ENCODE measurements at regions not wholly inside any gene's neighbourhood (a gene's known extent, or its start where the extent isn't known, plus 50 kb on each side); places are given as distances from the start of the nearest gene placed in this dataset.

GRCh38 chr12:74980510-74980909, 229.1 kb downstream of the KCNC2 start:
- Histone ChIP-seq H3K27me3 (ENCODE audit: control insufficient read depth, insufficient read depth, low read length) (no peaks in the 10 kb centered on the region), H3K4me3 (ENCODE audit: low read depth, low read length) (no peak overlapping the region), H3K36me3 (ENCODE audit: control insufficient read depth, insufficient read depth, low read length) (no peaks in the 10 kb centered on the region)
- DNase-seq (ENCODE audit: low read depth): no peak
- FAIRE-seq: no peak
- TF ChIP-seq CTCF (IDR thresholded peaks at IDR 0.05; ENCODE audit: insufficient read depth, low read length, severe bottlenecking): no peak

- no peak for FAIRE-seq
- no peaks in the 10 kb centered on the region for H3K27me3 ChIP-seq (ENCODE audit: control insufficient read depth, insufficient read depth, low read length)
- no peak for DNase-seq (ENCODE audit: low read depth)
- TF ChIP-seq CTCF (IDR thresholded peaks at IDR 0.05; ENCODE audit: insufficient read depth, low read length, severe bottlenecking): no peak
- H3K4me3 ChIP-seq (ENCODE audit: low read depth, low read length): no peak overlapping the region
- no peaks in the 10 kb centered on the region for H3K36me3 ChIP-seq (ENCODE audit: control insufficient read depth, insufficient read depth, low read length)
These were observed 228.1 kb downstream of the KCNC2 start for GRCh38 chr12:74981541-74981940.

- FAIRE-seq: no peak
- Histone ChIP-seq H3K4me3 (ENCODE audit: low read depth, low read length) (no peak overlapping the region), H3K36me3 (ENCODE audit: control insufficient read depth, insufficient read depth, low read length) (no peaks in the 10 kb centered on the region), H3K27me3 (ENCODE audit: control insufficient read depth, insufficient read depth, low read length) (no peaks in the 10 kb centered on the region)
- DNase-seq (ENCODE audit: low read depth): no peak
- no peak for TF ChIP-seq CTCF (IDR thresholded peaks at IDR 0.05; ENCODE audit: insufficient read depth, low read length, severe bottlenecking)
These were observed 225.7 kb downstream of the KCNC2 start for GRCh38 chr12:74983917-74984316.

GRCh38 chr12:74984631-74985030, 225.0 kb downstream of the KCNC2 start:
- FAIRE-seq (no peak), DNase-seq (ENCODE audit: low read depth) (no peak)
- Histone ChIP-seq H3K4me3 (ENCODE audit: low read depth, low read length) (no peak overlapping the region), H3K36me3 (ENCODE audit: control insufficient read depth, insufficient read depth, low read length) (no peaks in the 10 kb centered on the region), H3K27me3 (ENCODE audit: control insufficient read depth, insufficient read depth, low read length) (no peaks in the 10 kb centered on the region)
- TF ChIP-seq CTCF (IDR thresholded peaks at IDR 0.05; ENCODE audit: insufficient read depth, low read length, severe bottlenecking): no peak

GRCh38 chr12:74985293-74985985, 224.2 kb downstream of the KCNC2 start:
- no peaks in the 10 kb centered on the region for H3K36me3 ChIP-seq (ENCODE audit: control insufficient read depth, insufficient read depth, low read length)
- no peak for DNase-seq (ENCODE audit: low read depth)
- H3K27me3 ChIP-seq (ENCODE audit: control insufficient read depth, insufficient read depth, low read length): no peaks in the 10 kb centered on the region
- TF ChIP-seq CTCF (IDR thresholded peaks at IDR 0.05; ENCODE audit: insufficient read depth, low read length, severe bottlenecking): no peak
- FAIRE-seq: no peak
- H3K4me3 ChIP-seq (ENCODE audit: low read depth, low read length): no peak overlapping the region

GRCh38 chr12:74985986-74986319, 223.7 kb downstream of the KCNC2 start:
- TF ChIP-seq CTCF (IDR thresholded peaks at IDR 0.05; ENCODE audit: insufficient read depth, low read length, severe bottlenecking): no peak
- no peak for FAIRE-seq
- Histone ChIP-seq H3K4me3 (ENCODE audit: low read depth, low read length) (no peak overlapping the region), H3K36me3 (ENCODE audit: control insufficient read depth, insufficient read depth, low read length) (no peaks in the 10 kb centered on the region), H3K27me3 (ENCODE audit: control insufficient read depth, insufficient read depth, low read length) (no peaks in the 10 kb centered on the region)
- DNase-seq (ENCODE audit: low read depth): no peak

Measured in bronchial epithelial cell (primary cell).